ENCODE measurements at regions not wholly inside any gene's neighbourhood (a gene's known extent, or its start where the extent isn't known, plus 50 kb on each side); places are given as distances from the start of the nearest gene placed in this dataset.

DNA sequence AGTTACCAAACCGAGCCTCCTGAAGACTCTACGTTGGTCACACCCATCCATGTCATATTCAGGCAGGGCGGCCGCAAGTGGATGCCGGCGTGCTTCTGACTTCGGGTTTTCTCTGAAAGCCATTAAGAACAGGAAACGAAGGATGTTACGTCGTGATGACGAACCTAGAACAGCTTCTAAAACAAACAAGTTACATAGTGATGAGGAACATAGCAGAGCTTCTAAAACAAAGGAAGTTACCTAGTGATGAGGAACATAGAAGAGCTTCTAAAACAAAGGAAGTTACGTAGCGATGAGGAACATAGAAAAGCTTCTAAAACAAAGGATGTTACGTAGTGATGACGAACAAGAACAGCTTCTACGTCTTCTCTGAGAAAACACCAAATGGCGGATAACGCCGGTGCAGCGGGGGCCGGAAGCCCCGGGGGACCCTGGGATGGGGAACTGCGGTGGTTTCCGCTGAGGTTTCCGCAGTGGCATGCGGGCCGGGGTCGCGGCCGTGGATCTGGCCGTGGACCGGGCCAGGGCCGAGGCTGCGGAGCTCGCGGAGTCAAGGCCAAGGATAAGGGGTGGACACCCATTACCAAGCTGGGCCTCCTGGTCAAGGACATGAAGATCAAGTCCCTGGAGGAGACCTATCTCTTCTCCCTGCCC, 141.1 kb downstream of the SOCS6 start:
- FAIRE-seq = no peak

- FAIRE-seq = no peak
These were observed 139.6 kb downstream of the SOCS6 start for GRCh38 chr18:70428439-70428838.

DNA sequence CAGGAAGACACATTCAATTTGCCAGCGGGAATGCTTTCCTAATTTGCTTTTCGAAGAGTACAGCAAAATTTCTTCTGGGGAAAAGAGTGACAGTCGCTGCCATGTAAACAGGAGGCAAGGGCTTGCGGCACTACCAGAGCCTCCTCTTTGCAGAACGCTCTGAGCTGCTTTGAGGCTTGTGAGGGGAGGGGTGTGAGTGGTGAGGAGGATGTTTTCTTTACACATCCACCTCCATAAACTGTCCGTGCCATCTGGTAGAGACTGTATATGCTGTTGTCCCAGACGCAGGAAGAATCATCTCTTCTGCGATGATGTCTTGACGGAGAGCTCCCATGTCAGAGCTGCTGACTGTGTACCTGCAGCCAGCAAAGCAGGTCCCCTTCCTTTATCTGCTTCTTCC, 138.0 kb downstream of the SOCS6 start:
- no peak for FAIRE-seq

- FAIRE-seq = no peak
These were observed 136.4 kb downstream of the SOCS6 start for GRCh38 chr18:70425236-70425635.

GRCh38 chr18:70423988-70424387, 135.1 kb downstream of the SOCS6 start:
- FAIRE-seq = no peak

DNA sequence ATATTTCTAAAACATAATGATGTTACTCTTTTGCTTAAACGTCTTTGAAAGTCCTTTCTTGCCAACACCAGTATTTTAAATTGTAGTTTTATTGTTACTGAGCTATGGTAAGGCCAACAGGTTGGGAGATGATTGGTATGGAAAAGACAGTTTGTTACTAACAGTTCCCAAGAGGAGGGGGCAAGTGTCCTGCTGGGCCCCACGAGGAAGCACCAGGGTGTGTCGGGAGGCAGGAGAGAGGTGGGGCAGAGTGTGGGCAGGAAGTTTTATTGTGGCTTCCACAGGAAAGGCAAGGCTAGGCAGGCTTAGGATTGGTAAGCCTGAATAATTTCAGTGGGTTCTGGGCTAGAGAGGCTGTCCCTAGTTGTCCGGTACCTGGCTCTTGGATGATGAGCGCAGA, 134.3 kb downstream of the SOCS6 start:
- FAIRE-seq = no peak

GRCh38 chr18:70422391-70422965, 133.6 kb downstream of the SOCS6 start:
- no peak for FAIRE-seq

DNA sequence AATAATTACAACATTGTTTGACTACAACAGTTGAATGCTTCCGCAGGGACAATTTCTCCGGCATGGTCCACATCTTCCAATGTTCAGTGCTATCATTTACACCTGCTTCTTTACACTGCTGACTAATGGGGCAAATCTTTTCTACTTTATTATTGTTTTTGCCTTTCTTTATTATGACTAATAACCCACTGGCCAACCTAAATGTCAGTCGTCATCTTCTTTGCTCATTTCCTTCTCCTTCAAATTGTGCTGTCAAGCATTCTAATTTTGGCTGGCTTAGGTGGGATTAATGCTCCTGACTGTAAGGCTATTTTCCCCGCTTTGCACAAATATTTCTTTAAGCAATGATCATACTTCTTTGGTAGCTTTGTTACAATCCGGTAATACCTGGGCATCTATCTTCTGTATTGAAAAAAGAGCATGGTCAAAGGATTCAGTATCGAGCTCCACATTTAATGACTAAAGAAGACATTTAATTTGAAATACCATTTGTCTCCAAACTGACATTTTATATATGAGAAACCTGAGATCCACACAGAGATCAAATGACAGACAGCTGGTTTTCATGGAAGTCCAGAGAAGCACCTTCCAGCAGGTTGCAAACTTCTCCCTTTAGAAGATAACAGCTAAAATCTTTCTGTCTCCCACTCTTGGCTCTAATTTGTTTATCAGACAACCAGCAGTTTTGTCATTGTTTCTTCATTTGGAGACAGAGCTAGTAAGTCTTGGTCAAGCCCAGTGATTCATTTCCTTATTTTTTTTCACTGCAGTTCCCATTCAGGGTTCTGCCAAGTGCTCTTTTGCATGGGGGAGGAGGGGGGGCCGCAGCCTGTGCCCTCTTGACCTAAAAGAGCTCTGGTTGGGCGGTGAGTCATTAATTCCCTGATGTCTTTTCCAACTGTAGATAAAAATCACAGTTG, 132.9 kb downstream of the SOCS6 start:
- no peak for FAIRE-seq

DNA sequence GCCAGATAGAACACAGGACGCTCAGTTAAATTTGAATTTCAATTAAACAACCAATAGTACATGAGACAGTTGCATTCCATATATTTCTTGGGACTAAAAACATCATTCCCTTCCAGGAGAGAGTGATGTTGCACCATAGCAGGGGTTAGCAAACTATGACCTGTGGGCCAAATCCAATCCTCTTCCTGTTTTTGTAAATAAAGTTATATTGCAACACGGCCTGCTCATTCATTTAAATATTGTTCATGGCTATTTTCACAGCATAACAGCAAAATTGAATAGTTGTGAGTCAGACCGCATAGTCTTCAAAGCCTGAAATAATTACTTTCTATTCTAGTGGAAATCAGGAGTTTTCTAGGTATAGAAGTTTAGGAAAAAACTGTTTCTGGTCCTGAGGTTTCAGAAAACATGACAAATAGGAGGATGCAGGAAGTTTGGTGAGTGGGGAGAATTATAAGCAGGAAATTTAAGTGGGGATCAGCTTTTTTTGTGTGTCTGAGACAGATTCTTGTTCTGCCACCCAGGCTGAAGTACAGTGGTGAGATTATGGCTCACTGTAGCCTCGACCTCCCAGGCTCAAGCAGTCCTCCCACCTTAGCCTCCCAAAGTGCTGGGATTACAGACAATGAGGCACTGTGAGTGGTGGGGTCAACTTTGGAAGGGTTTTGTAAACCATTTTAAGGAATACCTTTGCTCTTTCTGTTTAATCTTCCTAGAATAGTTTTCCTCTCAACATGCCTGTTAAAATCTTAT, 131.5 kb downstream of the SOCS6 start:
- no peak for FAIRE-seq

DNA sequence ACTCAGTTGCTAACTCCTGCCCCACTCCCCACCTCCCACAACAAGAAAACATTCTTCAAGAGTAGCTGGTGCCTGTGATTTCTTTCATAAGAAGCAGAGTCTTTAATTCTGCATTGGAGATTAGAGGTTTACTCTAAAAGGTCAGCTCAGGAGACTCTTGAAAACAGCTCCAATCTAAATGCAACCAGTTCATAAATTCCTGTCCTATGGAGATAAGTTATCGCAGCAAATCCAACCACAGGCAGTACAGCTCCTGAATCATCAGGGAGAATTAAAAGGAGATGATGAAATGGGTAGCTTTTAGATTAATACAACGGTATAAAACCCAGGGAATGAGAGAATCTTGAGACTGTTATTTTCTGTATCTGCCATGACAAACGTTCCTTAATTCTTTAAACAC, 130.7 kb downstream of the SOCS6 start:
- FAIRE-seq = no peak

DNA sequence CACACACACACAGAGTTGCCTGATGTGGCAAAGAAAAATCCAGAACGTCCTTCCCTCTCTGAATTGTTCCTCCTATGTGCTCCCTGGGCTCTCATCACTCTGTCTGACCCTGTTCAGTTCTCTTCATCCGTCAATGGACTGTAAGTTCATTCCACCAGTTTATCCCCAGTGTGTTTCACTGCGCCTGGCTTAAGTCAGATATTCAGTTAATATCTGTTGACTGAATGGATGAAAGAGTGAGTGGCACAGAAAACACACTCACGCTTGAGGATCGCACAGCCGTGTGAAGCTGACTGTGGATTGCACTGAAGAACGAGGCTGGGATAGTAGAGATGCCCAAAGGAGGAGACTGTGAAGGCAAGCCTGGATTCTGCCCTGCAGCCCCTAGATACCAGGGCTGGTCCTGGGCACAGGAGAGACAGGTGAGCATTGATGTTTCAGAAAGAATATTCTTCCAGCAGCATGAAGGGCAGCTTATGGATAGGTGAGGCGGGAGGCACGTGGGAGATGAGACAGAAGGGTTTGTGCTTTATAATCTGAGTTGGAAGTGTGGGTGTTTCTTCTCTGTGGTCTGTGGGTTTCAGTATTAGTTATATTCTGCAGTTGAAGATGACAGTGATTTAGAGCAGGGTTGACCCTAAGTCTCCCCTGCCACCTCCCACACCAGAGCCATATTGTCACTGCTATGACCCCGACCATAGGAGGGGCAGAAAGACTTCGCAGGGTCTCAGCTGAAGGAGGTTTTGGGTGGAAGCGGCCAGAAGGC, 129.9 kb downstream of the SOCS6 start:
- no peak for FAIRE-seq

DNA sequence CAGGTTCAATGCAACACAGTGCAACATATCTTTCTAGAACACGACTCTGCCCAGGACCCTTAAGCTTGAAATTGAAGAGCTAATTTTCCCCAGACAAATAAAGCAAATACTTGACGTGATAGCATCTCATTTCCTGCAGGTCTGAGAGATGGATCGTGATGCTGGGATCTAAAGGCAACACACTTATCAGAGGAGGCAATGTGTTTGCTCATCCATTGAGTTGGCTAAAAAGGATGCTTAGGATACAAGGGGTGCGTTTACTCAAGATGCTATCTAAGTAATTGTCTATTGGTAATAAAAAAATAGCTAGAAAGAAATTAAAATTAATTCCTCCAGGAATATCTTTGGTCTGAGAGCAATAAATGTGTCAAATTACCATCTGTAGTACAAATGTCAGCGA, 129.0 kb downstream of the SOCS6 start:
- no peak for FAIRE-seq

DNA sequence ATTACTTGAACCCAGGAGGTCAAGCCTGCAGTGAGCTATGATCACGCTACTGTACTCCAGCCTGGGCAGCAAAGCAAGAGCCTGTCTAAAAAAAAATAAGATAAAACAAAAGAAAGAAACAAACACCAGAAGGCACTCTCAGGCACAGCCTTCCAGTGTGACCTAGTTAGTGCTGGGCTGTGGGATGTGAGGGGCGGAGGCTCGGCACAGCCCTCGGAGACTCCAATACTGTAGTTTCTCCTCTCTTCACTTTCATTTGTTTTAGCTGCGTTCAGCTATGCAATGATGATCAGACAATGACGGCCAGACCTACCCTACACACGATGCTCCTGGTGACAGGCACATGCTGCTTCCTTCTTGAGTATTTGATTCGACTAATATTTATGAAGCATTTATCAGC, 127.7 kb downstream of the SOCS6 start:
- FAIRE-seq = no peak

GRCh38 chr18:70415823-70416488, 127.1 kb downstream of the SOCS6 start:
- FAIRE-seq = no peak

GRCh38 chr18:70414315-70414900, 125.6 kb downstream of the SOCS6 start:
- FAIRE-seq = no peak

GRCh38 chr18:70413455-70413854, 124.6 kb downstream of the SOCS6 start:
- FAIRE-seq = no peak

GRCh38 chr18:70411876-70412435, 123.1 kb downstream of the SOCS6 start:
- FAIRE-seq = no peak

DNA sequence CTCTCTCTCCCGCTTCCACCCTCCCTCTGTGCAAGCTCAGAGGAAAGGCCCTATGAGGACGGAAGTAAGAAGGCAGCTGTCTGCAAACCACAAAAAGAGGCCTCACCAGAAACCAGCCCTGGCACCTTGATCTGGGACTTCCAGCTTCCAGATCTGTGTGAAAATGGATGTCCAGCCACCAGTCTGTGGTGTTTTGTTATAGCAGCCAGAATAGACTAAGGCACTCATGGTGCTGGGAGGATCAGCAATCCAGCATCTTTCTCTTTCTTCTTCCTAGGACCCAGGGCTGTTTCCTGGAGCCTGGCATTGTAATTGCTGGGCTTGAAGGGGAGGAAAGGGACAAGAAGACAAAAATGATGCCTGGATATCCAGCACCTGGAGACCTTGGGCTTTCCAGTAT, 122.5 kb downstream of the SOCS6 start:
- no peak for FAIRE-seq

- FAIRE-seq = no peak
These were observed 116.2 kb downstream of the SOCS6 start for GRCh38 chr18:70405052-70405451.

- no peak for FAIRE-seq
These were observed 111.6 kb downstream of the SOCS6 start for GRCh38 chr18:70400476-70400875.

GRCh38 chr18:70398076-70398475, 109.2 kb downstream of the SOCS6 start:
- FAIRE-seq = no peak
